Parathyroid adenoma (tissue), 2 donors: ENCODE measurements at regions not wholly inside any gene's neighbourhood (a gene's known extent, or its start where the extent isn't known, plus 50 kb on each side); places are given as distances from the start of the nearest gene placed in this dataset.
"Not testable (repeated sequence)": the region's sequence is repeated elsewhere in the genome, so short reads cannot be mapped to it uniquely, and the experiment has no call there.

Experiments
- H2AFZ ChIP-seq: fragments of 300-600 bp; sonication (generic); one replicate; pipeline ENCODE4 v1.7.0; 2017; ENCODE audit warnings: antibody characterized with exemption, mild to moderate bottlenecking
- H3K27ac ChIP-seq: fragments of 300-600 bp; sonication (generic); one replicate; pipeline ENCODE4 v1.7.0; 2017
- H3K27me3 ChIP-seq: fragments of 300-600 bp; sonication (generic); one replicate; pipeline ENCODE4 v1.7.0; 2017; ENCODE audit warnings: low read length; ENCODE audit not compliant: control insufficient read depth, insufficient read depth
- H3K36me3 ChIP-seq: fragments of 300-600 bp; sonication (generic); one replicate; pipeline ENCODE4 v1.7.0; 2017; ENCODE audit warnings: low read length; ENCODE audit not compliant: control insufficient read depth, insufficient read depth
- H3K4me1 ChIP-seq: fragments of 300-600 bp; sonication (generic); one replicate; pipeline ENCODE4 v1.7.0; 2017; ENCODE audit warnings: control low read depth
- H3K4me2 ChIP-seq: fragments of 300-600 bp; sonication (generic); one replicate; pipeline ENCODE4 v1.7.0; 2017; ENCODE audit warnings: low read length
- H3K4me3 ChIP-seq: fragments of 300-600 bp; sonication (generic); one replicate; pipeline ENCODE4 v1.7.0; 2017; ENCODE audit warnings: low read depth, low read length
- H3K79me2 ChIP-seq: fragments of 300-600 bp; sonication (generic); one replicate; pipeline ENCODE4 v1.7.0; 2017; ENCODE audit warnings: control low read depth
- H3K9ac ChIP-seq: fragments of 300-600 bp; sonication (generic); one replicate; pipeline ENCODE4 v1.7.0; 2017; ENCODE audit warnings: mild to moderate bottlenecking
- H3K9me3 ChIP-seq: fragments of 300-600 bp; sonication (generic); one replicate; pipeline ENCODE4 v1.7.0; 2017; ENCODE audit warnings: low read length; ENCODE audit not compliant: control insufficient read depth
- TF ChIP-seq, protein P1 (sequence below): fragments of 300-600 bp; sonication (generic); IDR thresholded peaks from one replicate; pipeline ENCODE4 v1.7.0; 2017; ENCODE audit warnings: antibody characterized with exemption, mild to moderate bottlenecking
- donor health status: primary hyperparathyroidism.

- no peaks in the 10 kb centered on the region for H3K36me3 ChIP-seq
- TF ChIP-seq, protein P1, sequence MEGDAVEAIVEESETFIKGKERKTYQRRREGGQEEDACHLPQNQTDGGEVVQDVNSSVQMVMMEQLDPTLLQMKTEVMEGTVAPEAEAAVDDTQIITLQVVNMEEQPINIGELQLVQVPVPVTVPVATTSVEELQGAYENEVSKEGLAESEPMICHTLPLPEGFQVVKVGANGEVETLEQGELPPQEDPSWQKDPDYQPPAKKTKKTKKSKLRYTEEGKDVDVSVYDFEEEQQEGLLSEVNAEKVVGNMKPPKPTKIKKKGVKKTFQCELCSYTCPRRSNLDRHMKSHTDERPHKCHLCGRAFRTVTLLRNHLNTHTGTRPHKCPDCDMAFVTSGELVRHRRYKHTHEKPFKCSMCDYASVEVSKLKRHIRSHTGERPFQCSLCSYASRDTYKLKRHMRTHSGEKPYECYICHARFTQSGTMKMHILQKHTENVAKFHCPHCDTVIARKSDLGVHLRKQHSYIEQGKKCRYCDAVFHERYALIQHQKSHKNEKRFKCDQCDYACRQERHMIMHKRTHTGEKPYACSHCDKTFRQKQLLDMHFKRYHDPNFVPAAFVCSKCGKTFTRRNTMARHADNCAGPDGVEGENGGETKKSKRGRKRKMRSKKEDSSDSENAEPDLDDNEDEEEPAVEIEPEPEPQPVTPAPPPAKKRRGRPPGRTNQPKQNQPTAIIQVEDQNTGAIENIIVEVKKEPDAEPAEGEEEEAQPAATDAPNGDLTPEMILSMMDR: no peak
Measured at GRCh38 chr4:72876946-72877345, 192.6 kb downstream of the COX18 start.

DNA sequence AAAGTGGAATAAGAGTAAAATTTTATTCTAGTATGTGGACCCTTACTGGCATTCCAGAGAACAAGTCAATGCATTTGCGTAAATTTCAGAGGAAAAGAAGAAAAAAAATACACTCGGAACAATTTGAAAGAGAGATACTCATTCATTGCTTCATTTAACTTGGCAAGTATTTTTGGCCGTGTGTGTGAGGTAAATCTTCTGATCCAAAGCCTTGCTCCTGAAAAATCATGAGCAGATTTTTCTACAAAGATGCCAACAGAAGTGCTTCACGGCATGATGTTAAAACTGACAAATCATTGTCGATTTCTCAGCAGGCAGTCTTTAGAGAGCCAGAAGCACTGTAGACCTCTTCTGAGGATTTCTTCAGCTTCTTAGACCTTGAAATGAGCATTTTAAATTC is 194.0 kb downstream of the COX18 start:
- H3K9ac ChIP-seq: no peak overlapping the region
- no peaks in the 10 kb centered on the region for H3K27me3 ChIP-seq
- no peaks in the 10 kb centered on the region for H3K4me1 ChIP-seq
- H3K36me3 ChIP-seq: no peaks in the 10 kb centered on the region
- no peaks in the 10 kb centered on the region for H3K9me3 ChIP-seq
- TF ChIP-seq, protein P1: no peak
- no peak overlapping the region for H2AFZ ChIP-seq
- no peak overlapping the region for H3K27ac ChIP-seq
- H3K4me3 ChIP-seq: no peak overlapping the region
- no peak overlapping the region for H3K4me2 ChIP-seq
- no peaks in the 10 kb centered on the region for H3K79me2 ChIP-seq

More at GRCh38 chr4:72876946-72877345, 192.6 kb downstream of the COX18 start:
- H3K9me3 ChIP-seq: no peaks in the 10 kb centered on the region
- H3K4me2 ChIP-seq: no peak overlapping the region
- no peak overlapping the region for H3K9ac ChIP-seq
- H3K27me3 ChIP-seq: no peaks in the 10 kb centered on the region
- no peaks in the 10 kb centered on the region for H3K79me2 ChIP-seq
- no peaks in the 10 kb centered on the region for H3K4me1 ChIP-seq
- H3K27ac ChIP-seq: no peak overlapping the region
- H2AFZ ChIP-seq: no peak overlapping the region
- no peak overlapping the region for H3K4me3 ChIP-seq

DNA sequence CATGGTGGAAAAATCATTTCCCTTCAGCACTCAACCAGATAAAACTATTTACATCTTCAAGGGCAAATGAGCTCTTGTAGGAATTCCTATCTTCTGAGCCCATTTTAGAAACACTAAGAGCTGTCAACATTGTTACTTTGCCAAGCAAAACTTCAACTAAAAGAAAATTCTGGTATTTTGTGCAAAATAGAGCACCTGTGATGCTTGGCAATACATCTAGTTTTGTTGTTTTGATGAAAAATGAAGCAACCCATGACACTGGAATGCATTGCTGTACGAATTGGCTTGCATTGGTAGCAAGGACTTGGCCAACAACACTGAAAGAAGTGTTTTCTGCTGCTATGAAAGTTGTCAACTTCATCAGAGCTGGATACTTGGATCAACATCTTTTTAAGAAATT is 194.4 kb downstream of the COX18 start:
- no peak overlapping the region for H3K9ac ChIP-seq
- H3K36me3 ChIP-seq: no peaks in the 10 kb centered on the region
- no peaks in the 10 kb centered on the region for H3K4me1 ChIP-seq
- no peak overlapping the region for H2AFZ ChIP-seq
- no peak overlapping the region for H3K4me2 ChIP-seq
- H3K27ac ChIP-seq: no peak overlapping the region
- H3K79me2 ChIP-seq: no peaks in the 10 kb centered on the region
- H3K9me3 ChIP-seq: no peaks in the 10 kb centered on the region
- H3K27me3 ChIP-seq: no peaks in the 10 kb centered on the region
- H3K4me3 ChIP-seq: no peak overlapping the region
- TF ChIP-seq, protein P1: no peak

GRCh38 chr4:72864898-72865297 is 204.6 kb downstream of the COX18 start:
- no peaks in the 10 kb centered on the region for H3K9me3 ChIP-seq
- no peak overlapping the region for H2AFZ ChIP-seq
- H3K4me3 ChIP-seq: no peak overlapping the region
- TF ChIP-seq, protein P1: no peak
- H3K79me2 ChIP-seq: no peaks in the 10 kb centered on the region
- H3K27me3 ChIP-seq: no peaks in the 10 kb centered on the region
- no peaks in the 10 kb centered on the region for H3K36me3 ChIP-seq
- no peak overlapping the region for H3K4me2 ChIP-seq
- peaks cover 7% of the 10 kb centered on the region for H3K4me1 ChIP-seq
- no peak overlapping the region for H3K9ac ChIP-seq
- H3K27ac ChIP-seq: peak overlapping the region; percentile 56

GRCh38 chr4:72864277-72864676 is 205.2 kb downstream of the COX18 start:
- not testable (repeated sequence) for H3K36me3 ChIP-seq, H3K4me2 ChIP-seq, H3K9ac ChIP-seq, H2AFZ ChIP-seq, H3K4me1 ChIP-seq, H3K27me3 ChIP-seq, H3K4me3 ChIP-seq, H3K79me2 ChIP-seq, H3K9me3 ChIP-seq
- H3K27ac ChIP-seq: peak overlapping the region; percentile 56
